GM19328 (cell line): ENCODE measurements at regions not wholly inside any gene's neighbourhood (a gene's known extent, or its start where the extent isn't known, plus 50 kb on each side); places are given as distances from the start of the nearest gene placed in this dataset.
"Not testable (repeated sequence)": the region's sequence is repeated elsewhere in the genome, so short reads cannot be mapped to it uniquely, and the experiment has no call there.

Source experiments
- ATAC-seq: cut with Tn5 transposase; IDR thresholded peaks from one replicate; pipeline ENCODE4 v1.9.1; 2021; ENCODE audit warnings: mild to moderate bottlenecking, moderate library complexity; ENCODE audit not compliant: unreplicated experiment

- no peak for ATAC-seq
Measured at GRCh38 chr11:56883371-56883987, 105.2 kb upstream of the OR5AK2 start.

- ATAC-seq = no peak
Measured at GRCh38 chr11:56876621-56877275, 112.0 kb upstream of the OR5AK2 start.

GRCh38 chr11:56855217-56855616 is 106.7 kb upstream of the OR9G4 start:
- no peak for ATAC-seq

- ATAC-seq = no peak
Measured at GRCh38 chr11:56852131-56852530, 103.6 kb upstream of the OR9G4 start.

GRCh38 chr11:56849852-56850251 is 101.4 kb upstream of the OR9G4 start:
- no peak for ATAC-seq

GRCh38 chr11:56849250-56849649 is 100.8 kb upstream of the OR9G4 start:
- ATAC-seq = no peak

GRCh38 chr11:56848141-56848809 is 99.8 kb upstream of the OR9G4 start:
- no peak for ATAC-seq

- ATAC-seq = no peak
Measured at GRCh38 chr11:56846631-56847576, 98.4 kb upstream of the OR9G4 start.

GRCh38 chr11:56845121-56845732 is 96.7 kb upstream of the OR9G4 start:
- ATAC-seq = no peak

- ATAC-seq = no peak
Measured at GRCh38 chr11:56843816-56844215, 95.3 kb upstream of the OR9G4 start.

GRCh38 chr11:56842814-56843794 is 94.6 kb upstream of the OR9G4 start:
- ATAC-seq = no peak

GRCh38 chr11:56841210-56841810 is 92.8 kb upstream of the OR9G4 start:
- peak; percentile 58 for ATAC-seq

- not testable (repeated sequence) for ATAC-seq
Measured at GRCh38 chr11:56827357-56827756, 78.9 kb upstream of the OR9G4 start.

GRCh38 chr11:56819916-56820315 is 71.4 kb upstream of the OR9G4 start:
- ATAC-seq = no peak

- ATAC-seq = no peak
Measured at GRCh38 chr11:56817661-56818060, 69.2 kb upstream of the OR9G4 start.

GRCh38 chr11:56816259-56816658 is 67.8 kb upstream of the OR9G4 start:
- ATAC-seq = no peak

- no peak for ATAC-seq
Measured at GRCh38 chr11:56808326-56808725, 59.8 kb upstream of the OR9G4 start.

GRCh38 chr11:56799691-56800210 is 51.3 kb upstream of the OR9G4 start:
- no peak for ATAC-seq
